A673 (cell line): ENCODE measurements at regions not wholly inside any gene's neighbourhood (a gene's known extent, or its start where the extent isn't known, plus 50 kb on each side); places are given as distances from the start of the nearest gene placed in this dataset.

Experiments used
- BruUV-seq: library from RNA; stranded (reverse); fragments of 400-500 nt; replicated peaks from 2 replicates; lab custom pipeline; 2021; lab: Mats Ljungman, UMichigan
- CTCF ChIA-PET: fragments of 300-600 bp; sonication (Branson Sonifier 250); formaldehyde crosslinking; loops from one replicate; lab custom pipeline; 2022; ENCODE audit warnings: antibody characterized with exemption; lab: Charles Lee
- POLR2A ChIA-PET: fragments of 300-600 bp; sonication (Branson Sonifier 250); formaldehyde crosslinking; loops from one replicate; lab custom pipeline; 2022; ENCODE audit warnings: antibody characterized with exemption; ENCODE audit not compliant: low non-redundant PET; lab: Charles Lee
- DNase-seq: peaks from one replicate; pipeline ENCODE4 v3.0.0-alpha.2; 2015; ENCODE audit warnings: low spot score
- H3K27ac ChIP-seq: fragments of 200-600 bp; sonication (generic); 2 replicates; pipeline ENCODE4 v1.5.1; 2016; ENCODE audit warnings: mixed run types, low read depth, mild to moderate bottlenecking, mixed read lengths, antibody characterized with exemption, low read length; ENCODE audit not compliant: poor library complexity, severe bottlenecking
- H3K27me3 ChIP-seq: fragments of 200-600 bp; sonication (generic); replicated peaks from 2 replicates; pipeline ENCODE4 v1.6.1; 2017; ENCODE audit warnings: mixed run types, low read depth, mild to moderate bottlenecking, mixed read lengths, antibody characterized with exemption, low read length; ENCODE audit not compliant: insufficient read depth, poor library complexity
- H3K36me3 ChIP-seq: fragments of 200-600 bp; sonication (generic); 2 replicates; pipeline ENCODE4 v1.6.1; 2016; ENCODE audit warnings: mixed run types, mild to moderate bottlenecking, mixed read lengths, antibody characterized with exemption, low read length; ENCODE audit not compliant: insufficient read depth, poor library complexity, severe bottlenecking
- H3K4me1 ChIP-seq: fragments of 200-600 bp; sonication (generic); 2 replicates; pipeline ENCODE4 v1.6.1; 2017; ENCODE audit warnings: mixed run types, mild to moderate bottlenecking, mixed read lengths, antibody characterized with exemption, low read length; ENCODE audit not compliant: insufficient read depth, poor library complexity, severe bottlenecking
- H3K4me3 ChIP-seq: fragments of 200-600 bp; sonication (generic); 2 replicates; pipeline ENCODE4 v1.5.1; 2016; ENCODE audit warnings: low read depth, mixed run types, mild to moderate bottlenecking, mixed read lengths, low read length; ENCODE audit not compliant: poor library complexity, severe bottlenecking
- H3K9me3 ChIP-seq: fragments of 200-600 bp; sonication (generic); 2 replicates; pipeline ENCODE4 v1.6.1; 2016; ENCODE audit warnings: mixed run types, low read depth, mild to moderate bottlenecking, mixed read lengths, antibody characterized with exemption, low read length; ENCODE audit not compliant: poor library complexity, severe bottlenecking
- EZH2 ChIP-seq: fragments of 200-600 bp; sonication (generic); IDR thresholded peaks from 2 replicates; pipeline ENCODE4 v1.6.1; 2017; ENCODE audit warnings: borderline replicate concordance, low read depth, mild to moderate bottlenecking, mixed read lengths, antibody characterized with exemption, low read length; ENCODE audit not compliant: poor library complexity, severe bottlenecking
- intact Hi-C: fragments of 100-400 bp; cut with micrococcal nuclease; formaldehyde crosslinking; loops from one replicate; pipeline ENCODE4 v1.10.0; 2022; ENCODE audit not compliant: unreplicated experiment
- TF ChIP-seq, protein P1 (sequence below): fragments of 300-800, 200-600 bp; sonication (generic); conservative IDR thresholded peaks from 2 replicates; pipeline ENCODE4 v1.5.1; 2017; ENCODE audit warnings: low read depth, mild to moderate bottlenecking, antibody characterized with exemption, low read length, moderate library complexity, mixed read lengths

DNA sequence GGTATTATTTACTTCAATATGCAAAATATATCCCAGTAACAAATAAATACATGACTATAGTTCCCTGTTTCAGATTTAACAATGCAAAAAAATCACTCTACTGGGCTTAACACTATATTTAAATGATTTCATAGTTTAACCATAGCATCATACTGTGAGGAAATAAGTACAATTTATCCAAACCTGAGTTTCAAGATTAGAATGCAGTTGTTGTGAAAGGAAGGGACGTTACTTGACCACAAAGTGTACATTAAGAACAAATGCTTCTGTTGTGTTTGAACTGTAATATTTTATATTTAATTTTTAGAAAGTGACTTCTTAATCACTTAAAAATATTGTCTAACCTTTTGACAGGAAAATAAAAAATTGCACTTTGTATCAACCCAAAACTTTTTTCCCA, 1747.9 kb upstream of the SPRY2 start:
- ChIA-PET POLR2A (no interaction called here), CTCF (no interaction called here)
- no peak for DNase-seq
- Histone ChIP-seq H3K27ac (no peak overlapping the region), H3K27me3 (no peaks in the 10 kb centered on the region), H3K4me1 (peaks cover 13% of the 10 kb centered on the region), H3K36me3 (no peaks in the 10 kb centered on the region), H3K4me3 (no peak overlapping the region), H3K9me3 (no peaks in the 10 kb centered on the region)
- intact Hi-C loops, result no loop called here
- no TSS peak for BruUV-seq
- TF ChIP-seq EZH2, result no peak
- TF ChIP-seq, protein P1, sequence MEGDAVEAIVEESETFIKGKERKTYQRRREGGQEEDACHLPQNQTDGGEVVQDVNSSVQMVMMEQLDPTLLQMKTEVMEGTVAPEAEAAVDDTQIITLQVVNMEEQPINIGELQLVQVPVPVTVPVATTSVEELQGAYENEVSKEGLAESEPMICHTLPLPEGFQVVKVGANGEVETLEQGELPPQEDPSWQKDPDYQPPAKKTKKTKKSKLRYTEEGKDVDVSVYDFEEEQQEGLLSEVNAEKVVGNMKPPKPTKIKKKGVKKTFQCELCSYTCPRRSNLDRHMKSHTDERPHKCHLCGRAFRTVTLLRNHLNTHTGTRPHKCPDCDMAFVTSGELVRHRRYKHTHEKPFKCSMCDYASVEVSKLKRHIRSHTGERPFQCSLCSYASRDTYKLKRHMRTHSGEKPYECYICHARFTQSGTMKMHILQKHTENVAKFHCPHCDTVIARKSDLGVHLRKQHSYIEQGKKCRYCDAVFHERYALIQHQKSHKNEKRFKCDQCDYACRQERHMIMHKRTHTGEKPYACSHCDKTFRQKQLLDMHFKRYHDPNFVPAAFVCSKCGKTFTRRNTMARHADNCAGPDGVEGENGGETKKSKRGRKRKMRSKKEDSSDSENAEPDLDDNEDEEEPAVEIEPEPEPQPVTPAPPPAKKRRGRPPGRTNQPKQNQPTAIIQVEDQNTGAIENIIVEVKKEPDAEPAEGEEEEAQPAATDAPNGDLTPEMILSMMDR, result no peak

DNA sequence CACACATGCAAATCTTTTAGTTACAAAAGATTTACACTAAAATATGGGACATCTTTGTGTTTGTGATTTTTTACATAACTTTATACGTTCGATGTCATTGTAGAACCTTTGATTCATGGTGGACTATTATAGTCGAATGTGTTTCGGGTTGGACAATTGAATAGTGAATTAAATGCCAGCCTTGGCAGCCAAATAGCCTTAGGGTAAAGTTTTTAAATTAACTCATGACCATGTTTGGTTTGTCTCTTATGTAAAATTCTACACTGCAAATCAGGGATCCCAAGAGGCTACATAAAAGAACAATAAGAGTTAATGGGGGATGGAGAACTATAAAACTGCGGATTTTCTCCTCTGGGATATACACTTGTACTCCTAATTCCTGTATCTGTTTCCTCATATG, 1735.6 kb upstream of the SPRY2 start:
- BruUV-seq, result no TSS peak
- CTCF ChIA-PET, result no interaction called here
- TF ChIP-seq EZH2, result no peak
- TF ChIP-seq, protein P1, result no peak
- no peaks in the 10 kb centered on the region for H3K4me1 ChIP-seq
- intact Hi-C loops, result no loop called here
- no peaks in the 10 kb centered on the region for H3K9me3 ChIP-seq
- DNase-seq, result peak; percentile 2
- H3K36me3 ChIP-seq, result no peaks in the 10 kb centered on the region
- H3K27ac ChIP-seq, result no peak overlapping the region
- no peaks in the 10 kb centered on the region for H3K27me3 ChIP-seq
- H3K4me3 ChIP-seq, result no peak overlapping the region
- POLR2A ChIA-PET, result no interaction called here

DNA sequence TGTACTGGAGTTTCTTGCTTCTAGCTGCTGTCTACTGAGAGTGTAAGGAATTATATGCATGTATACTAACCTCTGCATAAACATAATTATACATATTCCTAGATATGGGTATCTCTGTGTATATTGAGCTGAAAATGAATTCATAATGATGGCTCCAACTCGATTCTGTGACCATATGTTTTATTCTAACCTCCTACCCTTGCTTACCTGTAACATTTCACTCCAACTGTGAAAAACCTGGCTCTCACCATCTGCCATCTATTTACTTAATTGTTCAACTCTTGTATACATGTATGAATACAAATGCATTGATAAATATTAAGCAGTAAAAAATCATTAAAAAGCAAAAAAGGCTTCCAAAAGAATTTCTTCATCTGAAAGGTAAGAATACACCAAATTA, 1729.5 kb upstream of the SPRY2 start:
- Histone ChIP-seq H3K4me3 (no peak overlapping the region), H3K4me1 (no peaks in the 10 kb centered on the region), H3K27me3 (no peaks in the 10 kb centered on the region), H3K27ac (no peak overlapping the region), H3K9me3 (no peaks in the 10 kb centered on the region), H3K36me3 (no peaks in the 10 kb centered on the region)
- no TSS peak for BruUV-seq
- no peak for DNase-seq
- no peak for TF ChIP-seq EZH2
- TF ChIP-seq, protein P1, result no peak
- POLR2A ChIA-PET, result no interaction called here
- intact Hi-C loops, result no loop called here
- CTCF ChIA-PET, result no interaction called here
